ENCODE measurements at regions not wholly inside any gene's neighbourhood (a gene's known extent, or its start where the extent isn't known, plus 50 kb on each side); places are given as distances from the start of the nearest gene placed in this dataset.
A peak's percentile ranks its signal among the peaks of the same experiment; 100 is the strongest.

DNA sequence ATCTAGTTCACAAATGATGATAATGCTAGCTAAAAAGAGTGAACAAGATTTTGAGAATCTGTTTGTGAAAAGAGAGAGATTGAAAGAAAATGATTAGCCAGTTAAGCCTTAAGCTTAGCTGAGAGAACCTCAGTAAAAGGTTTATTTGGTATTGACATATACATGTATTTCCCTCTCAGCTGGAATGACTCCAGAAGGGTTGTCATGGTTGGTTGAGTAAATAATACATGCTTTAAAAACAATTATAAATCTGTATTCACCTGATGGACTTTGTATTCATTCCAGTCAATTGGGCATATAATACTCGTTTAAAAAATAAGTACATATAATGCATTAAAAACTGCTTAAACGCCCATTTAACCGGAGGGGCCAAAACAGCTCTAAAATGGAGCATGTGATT, 181.4 kb downstream of the GRB14 start:
- DNase-seq = no peak

DNA sequence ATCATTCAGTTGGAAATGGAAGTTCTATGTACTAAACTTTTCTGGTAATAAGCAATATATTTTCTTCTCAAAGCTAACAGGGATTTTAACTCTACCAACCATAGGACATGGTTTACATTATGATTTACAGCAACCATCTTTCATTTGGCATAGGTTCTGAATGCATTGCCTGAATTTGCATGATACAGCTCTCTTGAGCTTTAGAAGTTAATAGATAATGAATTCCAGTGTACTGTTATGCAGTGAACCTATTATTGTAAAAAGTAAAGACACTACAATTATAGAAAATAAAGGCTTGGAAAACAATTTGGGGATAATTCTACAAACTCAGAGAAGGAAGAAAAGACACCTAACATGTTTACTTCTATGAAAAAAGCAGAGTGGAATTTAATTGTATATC, 182.0 kb downstream of the GRB14 start:
- no peak for DNase-seq

DNA sequence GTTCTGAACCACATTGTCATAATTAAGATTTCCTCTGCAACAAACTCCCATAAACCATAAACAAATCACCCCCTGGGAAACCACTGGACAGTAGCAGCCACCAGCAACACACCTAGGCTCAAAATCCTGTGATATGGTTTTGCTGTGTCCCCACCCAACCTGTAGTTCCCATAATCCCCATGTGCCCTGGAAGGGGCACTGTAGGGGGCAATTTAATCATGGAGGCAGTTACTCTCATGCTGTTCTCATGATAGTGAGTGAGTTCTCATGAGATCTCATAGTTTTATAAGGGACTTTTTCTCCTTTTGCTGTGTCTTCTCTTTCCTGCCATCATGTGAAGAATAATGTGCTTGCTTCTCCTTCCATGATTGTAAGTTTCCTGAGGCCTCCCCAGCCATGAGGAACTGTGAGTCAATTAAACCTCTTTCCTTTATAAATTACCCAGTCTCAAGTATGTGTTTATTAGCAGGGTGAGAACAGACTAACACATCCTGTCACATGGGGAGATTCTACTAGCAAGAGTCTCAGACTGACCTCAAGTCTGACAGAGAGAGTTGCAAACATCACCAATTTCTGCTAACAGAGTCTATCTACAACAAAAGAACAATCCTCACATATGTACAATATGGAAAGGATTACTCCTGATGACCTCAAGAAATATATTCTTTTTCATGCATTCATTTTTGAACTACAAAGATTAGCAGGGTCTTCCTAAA, 182.6 kb downstream of the GRB14 start:
- no peak for DNase-seq

DNA sequence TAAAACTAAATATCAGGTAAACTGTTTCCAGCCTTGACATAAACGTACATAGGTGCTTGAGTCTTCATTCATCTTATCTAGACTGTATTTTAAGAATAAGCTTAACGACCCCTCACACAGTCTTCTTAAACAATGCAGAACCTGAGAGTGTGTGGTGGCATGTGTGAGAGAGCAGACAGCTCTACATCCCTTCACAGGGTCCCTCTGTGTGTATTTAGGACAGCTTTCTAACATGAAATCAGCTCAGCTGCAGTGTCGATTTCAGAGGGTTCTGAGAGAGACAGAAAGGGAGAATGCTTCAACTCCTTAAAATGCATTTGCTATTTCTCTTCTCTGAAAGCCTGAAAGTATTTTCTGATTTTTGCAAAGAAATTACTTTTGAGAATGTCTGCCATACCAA, 185.2 kb downstream of the GRB14 start:
- DNase-seq = no peak

DNA sequence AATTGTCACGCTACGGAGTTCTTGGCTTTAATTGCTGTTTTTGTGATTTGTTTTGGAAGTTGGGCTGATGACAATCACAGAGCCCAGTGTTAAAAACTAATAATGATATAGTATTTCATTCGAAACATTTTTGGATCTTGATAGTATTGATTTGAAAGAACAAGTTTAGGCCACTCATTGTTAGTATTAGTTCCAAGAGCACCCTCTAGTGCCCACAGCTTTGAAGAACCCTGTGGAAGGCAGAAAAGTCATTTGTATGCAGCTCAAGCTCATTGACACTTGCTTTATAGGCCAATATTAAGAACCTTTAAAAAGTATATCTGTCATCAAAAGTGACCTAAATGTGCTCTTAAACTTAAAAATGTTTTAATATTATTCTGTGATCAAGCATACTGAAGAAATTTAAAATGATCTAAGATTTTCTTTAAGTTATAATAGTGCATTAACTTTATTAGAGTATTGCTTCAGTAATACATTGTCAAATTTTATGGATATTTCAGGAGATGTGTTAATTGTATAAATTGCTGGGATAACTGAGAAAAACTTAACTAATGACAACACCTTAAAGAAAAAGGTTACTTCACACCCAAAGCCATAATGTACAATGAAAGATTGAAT, 191.0 kb downstream of the GRB14 start:
- DNase-seq = peak; percentile 62

DNA sequence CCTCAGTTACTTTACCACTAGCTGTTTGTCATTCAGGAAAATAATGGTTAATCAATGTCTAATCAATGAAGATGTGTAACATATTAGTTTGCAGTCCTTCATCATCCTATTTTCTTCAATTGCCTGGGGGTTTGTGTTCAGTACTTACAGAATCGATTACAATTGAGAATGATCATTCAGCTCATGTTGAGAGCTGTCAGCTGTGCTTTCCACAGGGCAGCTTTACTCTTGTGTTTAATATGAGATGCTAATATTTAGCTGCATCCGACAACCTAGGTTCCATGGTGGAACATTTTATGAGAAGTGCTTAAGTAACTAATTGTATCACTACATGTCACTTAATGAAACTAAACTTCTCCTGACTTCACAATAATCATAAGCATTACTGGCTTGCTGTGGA, 191.9 kb downstream of the GRB14 start:
- DNase-seq = no peak

DNA sequence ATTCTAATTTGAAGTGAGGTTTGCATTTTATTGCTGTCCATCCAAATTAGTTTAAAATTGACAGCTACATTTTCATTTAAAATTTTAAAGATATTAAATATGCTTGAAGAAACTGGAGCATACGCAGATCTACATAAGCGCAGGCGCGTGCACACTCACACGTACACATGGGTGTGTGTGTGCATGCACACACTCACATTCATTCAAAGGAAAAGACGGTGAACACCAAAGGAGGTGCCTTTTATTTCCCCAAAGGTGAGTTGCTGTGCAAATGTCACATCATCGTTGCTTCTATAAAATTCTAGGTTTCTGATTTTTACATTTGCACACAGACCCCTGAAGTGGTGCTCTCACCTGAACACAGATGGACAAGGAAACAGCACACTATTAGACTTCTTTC, 194.2 kb downstream of the GRB14 start:
- DNase-seq = no peak

DNA sequence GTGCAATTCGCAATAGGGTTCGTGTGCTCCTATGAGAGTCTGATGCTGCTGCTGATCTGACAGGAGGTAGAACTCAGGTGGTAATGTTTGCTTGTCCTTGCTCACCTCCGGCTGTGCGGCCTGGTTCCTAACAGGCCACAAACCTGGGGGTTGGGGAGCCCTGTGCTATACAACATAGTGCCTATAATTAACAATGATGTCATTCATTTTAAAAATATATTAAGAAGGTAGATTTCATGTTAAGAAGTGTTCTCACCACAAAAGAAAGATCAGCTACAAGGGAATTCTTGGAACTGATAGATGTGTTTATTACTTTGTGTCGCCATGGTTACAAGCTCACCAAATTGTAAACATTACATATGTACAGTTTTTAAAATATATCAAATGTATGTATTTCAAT, 200.5 kb downstream of the GRB14 start:
- no peak for DNase-seq

DNA sequence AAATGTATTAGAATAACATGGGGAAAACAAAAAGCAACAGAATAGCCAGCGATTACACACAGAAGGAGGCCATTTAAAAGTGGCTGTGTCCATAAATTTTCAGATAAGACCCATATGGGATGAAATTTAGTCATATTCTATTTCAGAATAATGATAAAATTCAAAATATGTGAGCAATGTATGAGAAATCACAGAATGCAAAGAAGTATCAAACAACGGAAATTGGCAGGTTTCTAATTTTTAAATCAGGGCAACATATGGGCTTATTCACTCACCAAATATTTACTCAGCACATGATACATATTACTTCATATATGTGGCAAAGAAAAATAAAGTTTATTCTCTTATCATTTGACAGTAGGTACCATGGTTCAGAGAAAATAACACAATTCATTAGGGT, 208.5 kb downstream of the GRB14 start:
- DNase-seq = no peak

DNA sequence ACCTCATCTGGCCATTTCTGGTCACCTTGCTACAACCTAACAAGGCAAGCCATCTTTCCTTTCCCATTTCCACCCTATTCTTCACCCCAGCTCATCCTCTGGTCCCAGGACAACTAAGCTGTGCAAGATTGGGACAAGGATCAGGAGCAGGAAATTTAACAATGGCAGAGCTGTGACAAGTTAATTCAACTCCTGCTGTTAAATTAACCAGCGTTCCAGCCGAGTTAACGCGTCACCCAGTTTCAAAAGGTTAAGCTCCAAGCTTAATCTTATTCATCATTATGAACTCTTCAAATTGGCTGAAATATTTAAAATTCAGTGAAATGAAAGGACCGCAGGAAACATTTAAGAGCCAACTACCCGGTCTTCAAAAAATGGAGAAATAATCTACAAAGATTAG, 231.9 kb downstream of the GRB14 start:
- DNase-seq = no peak

DNA sequence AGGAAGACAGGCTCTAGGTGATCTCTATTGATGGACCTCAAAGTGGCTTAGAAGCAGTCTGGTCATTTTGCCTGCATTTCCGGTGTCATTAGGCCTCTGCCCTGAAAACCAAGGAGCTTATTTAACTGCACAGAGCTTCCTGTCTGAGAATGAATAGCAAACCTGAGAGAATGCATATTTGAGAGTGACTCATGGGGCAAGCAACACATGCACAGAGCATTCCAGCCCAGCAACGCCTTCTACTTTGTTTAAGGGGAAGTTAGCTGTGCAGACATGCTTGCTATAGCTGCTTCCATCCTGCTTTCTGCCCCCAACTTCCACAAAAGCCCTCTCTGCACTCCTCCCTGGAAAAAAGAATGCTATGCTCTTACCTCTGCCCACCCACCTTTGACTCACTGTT, 232.8 kb downstream of the GRB14 start:
- peak; percentile 11 for DNase-seq

DNA sequence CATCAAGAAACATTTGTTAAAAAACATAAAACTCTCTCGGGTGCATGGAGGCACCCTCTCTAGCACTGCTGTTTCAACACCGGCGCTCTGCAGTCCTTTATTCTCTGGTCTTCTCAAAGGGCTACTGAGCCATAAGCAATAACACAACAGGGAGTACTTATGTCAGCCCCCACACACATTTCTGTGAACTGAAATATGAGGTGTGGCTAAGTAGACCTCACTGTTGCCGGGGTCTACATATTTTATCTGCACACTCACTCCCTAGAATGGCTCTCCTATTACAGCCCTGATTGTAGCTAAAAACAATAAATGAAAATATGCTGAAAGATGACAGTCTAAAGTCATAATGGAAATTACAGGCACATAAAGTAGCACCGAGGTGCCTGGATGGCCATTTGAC, 235.1 kb downstream of the GRB14 start:
- no peak for DNase-seq

DNA sequence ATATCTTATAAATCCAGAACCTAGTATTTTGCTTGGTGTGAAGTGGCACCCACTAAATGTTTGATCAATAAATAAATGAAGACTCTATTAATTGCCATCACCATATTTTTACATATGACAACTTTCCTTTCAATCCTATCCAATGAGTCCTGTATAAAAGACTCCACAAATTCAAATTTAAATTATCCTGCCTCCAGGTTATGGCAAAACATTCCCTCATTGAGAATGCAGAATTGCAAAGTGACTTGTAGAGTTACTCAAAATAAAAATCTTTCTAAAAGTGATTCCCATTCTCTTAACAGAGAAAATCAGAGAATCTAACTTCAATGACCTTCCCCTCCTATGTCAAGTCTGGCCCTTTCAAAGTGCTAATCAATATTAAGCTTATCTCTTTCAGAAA, 236.8 kb downstream of the GRB14 start:
- no peak for DNase-seq

DNA sequence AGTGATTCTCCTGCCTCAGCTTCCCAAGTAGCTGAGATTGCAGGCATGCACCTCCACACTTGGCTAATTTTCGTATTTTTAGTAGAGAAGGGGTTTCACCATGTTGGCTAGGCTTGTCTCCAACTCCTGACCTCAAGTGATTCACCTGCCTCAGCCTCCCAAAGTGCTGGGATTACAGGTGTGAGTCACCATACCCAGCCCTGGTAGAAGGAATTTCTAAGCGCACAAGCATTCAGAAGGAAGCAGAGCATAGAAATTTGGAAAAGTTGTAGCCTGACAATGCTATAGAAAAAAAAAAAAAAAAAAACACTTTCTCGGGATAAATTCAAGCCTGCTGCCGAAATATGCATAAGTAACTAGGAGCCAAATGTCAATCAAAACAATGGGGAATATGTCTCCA, 249.4 kb downstream of the GRB14 start:
- DNase-seq = no peak

DNA sequence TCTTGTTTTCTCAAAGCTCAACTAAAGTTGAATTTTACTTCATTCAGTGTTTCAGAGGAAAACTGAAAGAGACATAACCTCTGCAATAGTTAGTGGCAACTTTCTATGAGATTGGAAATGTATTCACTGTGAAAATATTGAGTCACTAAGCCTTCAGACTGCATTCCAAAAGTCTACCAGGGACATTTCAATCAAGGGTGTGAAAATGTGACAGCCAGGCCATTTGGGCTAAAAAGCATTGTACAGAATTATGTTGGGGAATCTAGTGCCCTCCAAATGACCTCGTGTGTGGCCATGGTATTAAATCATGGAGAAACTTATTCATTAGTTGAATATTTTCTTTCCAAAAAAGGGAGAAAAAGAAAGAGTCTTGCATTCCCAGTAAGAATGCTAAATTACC, 251.9 kb downstream of the GRB14 start:
- DNase-seq = no peak

DNA sequence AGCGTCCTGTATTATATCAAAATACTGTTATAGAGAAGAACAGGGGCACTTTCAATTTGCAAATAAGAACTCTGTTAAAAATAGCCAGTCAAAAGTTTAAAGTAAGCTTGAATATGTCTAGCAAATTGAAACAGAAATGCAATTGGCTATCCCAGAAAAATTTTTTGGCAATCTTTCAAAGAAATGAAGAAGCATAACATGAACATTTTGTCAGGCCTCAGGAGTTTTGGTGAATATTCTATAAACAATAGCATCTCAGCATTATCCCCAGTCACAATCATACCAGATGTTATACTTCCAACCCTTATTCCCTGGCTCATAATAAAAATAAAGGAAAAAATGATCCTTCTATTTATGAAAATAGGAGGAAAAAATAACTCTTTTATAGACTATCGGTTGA, 252.4 kb downstream of the GRB14 start:
- DNase-seq = no peak

DNA sequence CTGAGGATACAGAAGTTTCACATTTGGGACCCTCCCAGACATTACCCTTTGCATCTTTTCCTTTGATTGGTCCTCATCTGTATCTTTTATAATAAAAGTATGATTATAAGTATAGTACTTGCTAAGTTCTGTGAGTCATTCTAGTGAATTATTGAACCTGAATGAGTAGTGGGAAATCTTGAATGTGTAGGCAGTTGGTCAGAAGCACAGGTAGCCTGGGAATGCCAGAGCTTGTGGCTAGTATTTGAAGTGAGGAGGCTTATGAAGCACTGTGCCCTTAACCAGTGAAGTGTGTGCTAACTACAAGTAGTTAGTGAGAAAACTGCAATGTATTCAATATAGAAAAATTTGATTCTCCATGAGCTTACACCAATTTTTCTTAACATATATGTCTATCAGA, 257.6 kb downstream of the GRB14 start:
- DNase-seq = no peak

DNA sequence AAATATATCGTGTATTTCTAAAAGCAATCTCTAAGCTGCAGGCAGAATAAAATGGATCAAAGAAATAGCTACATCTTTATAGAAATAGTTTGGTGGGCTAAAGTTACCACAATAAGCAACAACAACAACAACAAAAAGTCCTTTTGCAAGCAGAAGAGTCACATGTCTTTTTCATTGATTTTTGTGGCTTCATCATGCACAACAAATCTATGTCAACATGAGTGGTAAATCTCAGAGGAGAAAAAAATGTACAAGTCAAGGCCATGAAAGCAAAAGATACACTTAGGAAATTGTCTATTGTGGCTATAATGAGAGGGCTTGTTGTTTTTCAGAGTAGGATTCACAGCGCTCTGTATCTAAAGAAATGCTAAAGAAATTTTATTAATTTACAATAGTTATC, 269.7 kb downstream of the GRB14 start:
- DNase-seq = no peak

DNA sequence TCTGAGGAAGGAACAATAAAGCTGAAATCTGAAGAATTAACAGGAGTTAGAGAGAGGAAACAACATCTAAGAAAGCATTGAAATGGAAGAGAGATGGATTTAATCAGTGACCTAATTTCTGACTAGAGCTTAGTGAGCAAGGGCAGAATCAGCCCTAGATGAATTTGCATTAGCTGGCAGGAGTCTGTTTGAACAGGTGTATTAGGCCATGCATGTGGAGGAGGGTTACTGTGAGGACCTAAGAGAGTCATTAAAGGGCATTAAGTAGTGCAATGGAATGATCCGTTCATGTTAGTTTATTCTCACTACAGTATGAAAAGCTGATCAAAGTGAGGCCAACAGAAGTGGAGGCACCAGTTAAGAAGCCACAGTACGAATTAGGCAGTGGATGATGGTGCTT, 285.3 kb downstream of the GRB14 start:
- no peak for DNase-seq

DNA sequence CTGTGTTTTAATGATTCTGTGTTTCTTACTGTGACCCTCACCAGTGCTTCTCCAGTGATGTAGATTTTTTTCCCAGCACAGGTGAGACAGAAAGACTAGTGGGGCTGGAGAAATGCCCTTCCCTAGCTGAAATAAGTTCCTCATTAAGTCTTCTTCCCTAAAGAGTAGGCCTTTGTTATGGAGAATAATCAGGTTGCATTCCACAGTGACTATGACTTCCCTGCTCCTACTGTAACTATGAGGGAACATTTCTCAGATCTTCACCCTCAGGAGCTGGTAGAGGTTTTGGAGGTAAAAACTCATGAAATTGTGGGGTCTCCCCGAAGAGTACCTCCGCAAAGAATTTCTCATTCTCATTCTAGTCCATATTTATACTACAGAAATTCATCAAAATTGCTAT, 286.2 kb downstream of the GRB14 start:
- DNase-seq = no peak

DNA sequence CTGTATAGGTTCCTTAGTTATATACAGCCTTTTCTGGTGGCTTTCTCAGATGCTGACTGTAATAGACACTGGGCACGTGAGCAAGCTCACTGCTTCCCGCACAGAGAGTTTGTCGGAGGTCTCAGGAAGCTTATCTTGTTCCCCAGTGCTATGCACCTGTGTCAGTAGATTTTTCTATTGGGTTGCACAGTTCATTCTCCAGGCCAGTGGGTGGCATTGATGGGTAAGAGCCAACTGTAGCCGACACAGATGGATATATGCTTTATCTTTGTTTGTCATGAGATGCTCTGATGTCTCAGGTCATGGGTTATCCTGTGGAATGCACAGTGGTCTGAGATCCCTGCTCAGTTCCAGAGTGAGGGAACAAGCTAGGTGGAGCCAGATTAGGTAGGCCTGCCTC, 293.0 kb downstream of the GRB14 start:
- DNase-seq = no peak

DNA sequence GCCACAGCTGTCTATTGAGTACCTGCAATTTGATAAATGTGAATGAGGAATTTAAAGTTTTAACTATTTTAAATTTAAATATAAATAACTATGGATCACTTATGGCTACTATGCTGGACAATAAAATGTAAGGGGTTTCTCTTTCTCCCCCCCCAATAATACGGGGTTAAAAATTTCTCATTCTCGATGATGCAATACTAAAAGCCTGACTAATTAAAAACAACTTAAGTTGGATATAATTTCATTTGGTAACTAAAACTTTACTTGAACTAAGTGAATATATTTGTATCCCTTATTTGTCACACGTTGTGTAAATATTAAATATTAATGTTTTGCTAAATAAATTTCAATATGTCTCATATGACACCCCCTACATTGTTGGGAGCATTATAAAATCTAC, 297.3 kb downstream of the GRB14 start:
- DNase-seq = no peak

DNA sequence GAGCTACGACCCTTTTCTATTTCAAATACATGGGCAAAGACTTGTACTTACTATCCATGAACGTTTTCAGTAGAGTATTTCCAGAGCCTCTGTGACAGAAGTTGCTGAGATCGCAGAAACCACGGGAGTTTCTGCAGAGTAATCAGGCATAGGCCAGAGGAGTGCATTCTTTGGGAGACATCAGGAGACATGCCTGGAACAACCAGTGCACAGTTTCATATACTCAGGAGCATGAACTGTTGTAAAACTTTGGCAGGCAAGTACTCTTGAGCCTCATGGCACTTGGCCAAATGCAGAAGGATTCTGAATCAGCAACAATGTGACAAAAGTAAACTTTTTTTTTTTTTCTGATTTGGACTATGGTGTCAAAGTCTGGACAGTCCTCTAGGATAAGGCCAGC, 307.1 kb downstream of the GRB14 start:
- no peak for DNase-seq

DNA sequence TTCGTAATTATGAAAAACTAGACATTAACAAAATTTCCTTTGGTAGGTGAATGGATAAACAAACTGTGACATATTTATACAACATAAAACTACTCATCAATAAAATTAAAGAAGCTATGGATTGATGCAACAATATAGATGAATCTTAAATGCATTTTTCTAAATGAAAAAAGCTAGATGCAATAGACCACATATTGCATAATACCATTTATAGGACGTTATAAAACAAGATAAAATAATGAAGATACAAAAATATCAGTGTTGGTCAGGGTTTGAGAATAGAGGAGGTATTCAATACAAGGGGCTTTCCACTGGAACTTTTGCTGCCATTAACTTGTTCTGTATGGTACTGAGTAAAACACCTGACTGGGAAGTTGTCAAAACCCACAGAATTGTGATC, 314.4 kb downstream of the GRB14 start:
- DNase-seq = no peak

DNA sequence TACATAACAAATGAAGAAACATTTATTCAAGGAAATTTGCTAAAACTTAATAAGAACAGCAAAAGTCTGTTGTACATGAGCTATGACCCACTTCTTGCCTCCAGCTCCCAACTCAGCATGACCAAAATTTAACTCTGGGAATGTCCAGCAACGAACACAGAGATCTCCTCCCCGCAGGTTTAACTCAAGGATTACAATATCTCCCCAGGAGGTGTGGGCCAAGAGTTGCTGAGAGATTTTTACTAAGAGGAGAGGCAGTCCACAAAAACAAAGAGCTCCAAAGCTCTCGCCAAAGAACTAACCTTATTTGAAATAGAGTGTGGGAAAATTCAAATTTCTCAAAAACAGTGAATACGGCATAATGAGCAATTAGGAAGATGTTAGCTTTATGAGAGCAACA, 318.5 kb downstream of the GRB14 start:
- no peak for DNase-seq
